Putamen (tissue), 1 donor: ENCODE measurements at regions not wholly inside any gene's neighbourhood (a gene's known extent, or its start where the extent isn't known, plus 50 kb on each side); places are given as distances from the start of the nearest gene placed in this dataset.
"Not testable (repeated sequence)": the region's sequence is repeated elsewhere in the genome, so short reads cannot be mapped to it uniquely, and the experiment has no call there.

Source experiments
- DNase-seq: peaks from one replicate; pipeline ENCODE4 v3.0.0-alpha.2; 2016; ENCODE audit warnings: low spot score

GRCh38 chr12:80045594-80045993, 53.7 kb upstream of the OTOGL start:
- DNase-seq: no peak

GRCh38 chr12:80044694-80045046, 54.7 kb upstream of the OTOGL start:
- DNase-seq: no peak

GRCh38 chr12:80041692-80042091, 57.6 kb upstream of the OTOGL start:
- DNase-seq: no peak

GRCh38 chr12:80041071-80041470, 58.3 kb upstream of the OTOGL start:
- DNase-seq: no peak

GRCh38 chr12:80040075-80040738, 59.1 kb upstream of the OTOGL start:
- no peak for DNase-seq

GRCh38 chr12:80038062-80038560, 61.2 kb upstream of the OTOGL start:
- no peak for DNase-seq

GRCh38 chr12:80033448-80033847, 65.9 kb upstream of the OTOGL start:
- peak; percentile 3 for DNase-seq

- no peak for DNase-seq
Observed at GRCh38 chr12:80032946-80033345, 66.4 kb upstream of the OTOGL start.

GRCh38 chr12:80031229-80031628, 68.1 kb upstream of the OTOGL start:
- DNase-seq: no peak

- no peak for DNase-seq
Observed at GRCh38 chr12:80025638-80026037, 73.7 kb upstream of the OTOGL start.

- no peak for DNase-seq
Observed at GRCh38 chr12:80019691-80020090, 79.6 kb upstream of the OTOGL start.

- no peak for DNase-seq
Observed at GRCh38 chr12:80018119-80018518, 81.2 kb upstream of the OTOGL start.

- DNase-seq: no peak
Observed at GRCh38 chr12:80017261-80017870, 82.0 kb upstream of the OTOGL start.

GRCh38 chr12:80016684-80017083, 81.8 kb upstream of the PPP1R12A start:
- DNase-seq: no peak

GRCh38 chr12:80015660-80016059, 80.8 kb upstream of the PPP1R12A start:
- no peak for DNase-seq

GRCh38 chr12:80003744-80004143, 68.8 kb upstream of the PPP1R12A start:
- not testable (repeated sequence) for DNase-seq

GRCh38 chr12:80001562-80001961, 66.7 kb upstream of the PPP1R12A start:
- DNase-seq: no peak

- no peak for DNase-seq
Observed at GRCh38 chr12:80000831-80001230, 65.9 kb upstream of the PPP1R12A start.

GRCh38 chr12:79998554-79998953, 63.7 kb upstream of the PPP1R12A start:
- DNase-seq: no peak

- no peak for DNase-seq
Observed at GRCh38 chr12:79997096-79997791, 62.3 kb upstream of the PPP1R12A start.

- not testable (repeated sequence) for DNase-seq
Observed at GRCh38 chr12:79995385-79996084, 60.6 kb upstream of the PPP1R12A start.

- no peak for DNase-seq
Observed at GRCh38 chr12:79993106-79993862, 58.4 kb upstream of the PPP1R12A start.
